Stimulated activated naive CD4-positive, alpha-beta T cell treated with Interleukin-2 at 50 U/mL for 16 hours (primary cell): ENCODE measurements at regions not wholly inside any gene's neighbourhood (a gene's known extent, or its start where the extent isn't known, plus 50 kb on each side); places are given as distances from the start of the nearest gene placed in this dataset.

Experiments used
- DNase-seq: peaks from one replicate; lab custom pipeline; 2025; lab: John Stamatoyannopoulos, UW

DNA sequence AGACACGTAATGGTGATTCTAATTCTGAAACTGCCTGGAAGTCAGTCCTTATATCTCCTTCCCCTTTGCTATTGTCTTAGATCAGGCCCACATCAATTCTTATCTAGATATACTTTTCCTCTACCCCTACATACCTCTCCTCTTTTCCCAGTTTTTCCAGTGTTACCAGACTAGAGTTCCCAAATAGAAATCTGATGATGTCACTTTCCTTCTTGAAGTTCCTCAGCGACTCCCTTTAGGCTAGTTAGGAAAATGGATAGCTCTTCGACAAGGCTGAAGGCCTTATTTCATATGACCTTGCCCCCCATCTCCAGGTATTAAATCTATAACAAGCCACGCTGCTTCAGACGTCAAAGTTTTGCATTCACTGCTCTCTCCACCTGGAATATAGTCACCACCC, 201.1 kb upstream of the ATP2B1 start:
- no peak for DNase-seq

DNA sequence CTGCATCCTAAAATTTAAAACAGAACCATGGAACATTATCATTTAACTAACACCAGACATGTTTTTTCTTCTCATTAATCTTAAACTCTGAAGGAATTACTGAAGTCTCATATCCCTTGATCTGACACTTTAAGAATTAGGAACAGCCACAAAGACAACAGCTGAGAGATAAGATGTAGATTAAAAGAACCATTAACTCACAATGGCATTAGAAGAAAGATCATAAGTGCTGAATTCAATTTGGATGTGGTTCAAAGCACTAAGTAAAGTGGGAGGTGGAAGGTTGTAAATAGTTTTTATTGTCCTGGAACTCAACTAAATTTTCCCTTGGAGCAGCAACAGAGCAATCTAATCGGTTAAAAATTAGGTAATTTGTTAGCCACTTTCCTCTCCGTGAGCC, 199.0 kb upstream of the ATP2B1 start:
- no peak for DNase-seq

DNA sequence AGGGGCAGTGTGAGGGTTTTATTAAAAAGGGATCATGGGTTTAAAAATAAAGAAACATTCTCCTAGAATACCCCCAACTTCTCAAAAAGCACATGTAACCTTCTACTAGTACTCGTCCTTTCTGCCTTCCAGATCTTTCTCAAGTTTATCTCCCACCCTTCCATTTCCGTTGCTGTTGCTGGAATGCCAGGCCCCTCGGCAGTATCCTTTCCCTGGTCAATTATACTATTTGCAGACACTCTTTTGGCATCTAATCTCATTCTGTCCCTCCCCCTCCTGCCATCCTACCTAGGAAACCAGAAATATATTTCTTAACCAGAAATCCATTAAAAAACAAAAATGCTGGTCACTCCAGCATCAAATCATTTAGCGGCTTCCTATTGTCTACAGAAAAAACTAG, 198.2 kb upstream of the ATP2B1 start:
- DNase-seq = no peak

DNA sequence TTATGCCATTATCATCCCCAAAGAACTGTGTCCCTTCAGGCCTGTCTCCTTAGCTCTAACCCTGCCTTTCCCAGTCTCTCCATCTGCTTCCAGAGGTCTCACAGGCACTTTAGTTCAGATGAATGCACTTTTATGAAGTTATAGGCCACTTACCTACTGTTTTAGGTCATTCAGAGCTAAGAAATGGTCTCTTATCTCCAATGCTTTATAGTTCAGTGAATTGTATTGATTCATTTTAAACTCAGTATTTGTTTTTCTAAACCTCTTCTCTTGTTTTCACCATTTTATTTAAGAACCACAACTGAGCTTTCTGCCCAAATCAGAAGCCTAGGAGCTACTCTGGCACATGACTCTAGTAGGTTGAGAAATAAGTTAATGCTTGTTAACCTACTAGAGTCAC, 197.5 kb upstream of the ATP2B1 start:
- DNase-seq = no peak

DNA sequence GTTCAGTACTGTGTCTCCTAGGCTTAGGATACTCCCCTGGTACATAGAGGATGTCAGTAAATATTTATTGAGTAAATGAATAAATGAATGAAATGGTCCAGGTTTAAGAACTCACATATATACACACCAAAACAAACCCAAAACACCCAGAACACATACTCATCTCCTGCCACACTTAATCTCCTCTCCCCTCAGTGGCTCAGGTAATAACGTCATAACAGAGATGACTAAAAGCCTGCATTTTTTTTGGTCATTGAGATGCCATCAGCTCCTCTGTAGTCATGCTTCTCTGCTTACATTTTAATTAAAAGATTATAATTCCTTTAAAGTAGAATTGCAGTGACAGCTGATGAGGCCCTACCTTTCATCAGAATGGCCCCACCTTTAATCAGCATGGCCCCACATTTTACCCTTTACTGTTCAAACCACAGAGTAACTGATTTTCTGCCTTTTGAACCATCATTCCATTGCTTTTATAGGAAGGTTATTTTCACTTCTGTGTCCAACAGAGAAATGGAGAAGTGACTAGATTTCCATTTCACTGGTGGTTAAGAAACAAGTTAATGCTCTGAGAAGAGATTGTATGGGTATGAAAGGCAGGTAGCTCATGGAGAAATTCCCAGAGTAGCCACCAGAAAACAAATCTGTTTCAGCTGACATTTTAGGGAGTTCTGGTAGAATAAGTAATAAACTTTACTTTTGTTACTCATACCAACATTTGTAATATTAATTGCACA, 193.4 kb upstream of the ATP2B1 start:
- no peak for DNase-seq

DNA sequence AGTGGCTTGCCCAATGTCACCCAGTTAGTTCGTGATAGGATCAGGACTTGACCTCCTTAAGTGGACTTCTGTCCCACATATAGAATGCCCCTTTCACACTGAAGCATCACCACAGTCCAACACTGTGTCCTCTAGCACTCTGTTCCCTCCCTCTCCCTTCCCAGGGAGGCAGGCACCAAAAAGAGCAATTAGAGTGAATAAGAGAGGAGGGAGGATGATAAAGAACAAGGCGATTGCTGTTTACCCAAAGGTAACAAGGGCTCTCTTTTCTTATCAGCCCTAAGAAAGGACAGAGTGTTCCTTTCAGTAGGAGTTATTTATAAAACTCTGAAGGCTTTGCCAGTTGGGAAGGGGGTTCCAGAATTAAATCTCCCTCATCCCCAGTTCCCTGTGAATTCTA, 192.7 kb upstream of the ATP2B1 start:
- DNase-seq = no peak

DNA sequence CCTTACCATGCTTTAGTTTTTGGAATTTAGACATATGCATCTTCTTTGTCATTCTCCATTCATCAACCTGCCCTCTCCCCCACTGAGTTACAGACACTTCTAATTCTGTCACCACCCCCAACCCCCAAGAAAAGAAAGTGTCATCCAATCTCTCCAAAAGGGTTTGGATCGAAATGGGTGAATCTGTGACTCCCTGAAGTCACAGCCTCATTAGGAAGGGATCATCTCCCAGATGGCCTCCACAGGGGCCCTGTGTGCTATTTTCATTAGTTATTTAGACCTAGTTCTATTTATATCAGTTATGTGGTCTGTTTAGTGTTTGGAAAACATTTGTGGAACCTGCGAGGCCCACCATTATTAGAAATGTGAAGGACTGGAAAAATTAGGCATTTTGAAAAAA, 191.0 kb upstream of the ATP2B1 start:
- no peak for DNase-seq

DNA sequence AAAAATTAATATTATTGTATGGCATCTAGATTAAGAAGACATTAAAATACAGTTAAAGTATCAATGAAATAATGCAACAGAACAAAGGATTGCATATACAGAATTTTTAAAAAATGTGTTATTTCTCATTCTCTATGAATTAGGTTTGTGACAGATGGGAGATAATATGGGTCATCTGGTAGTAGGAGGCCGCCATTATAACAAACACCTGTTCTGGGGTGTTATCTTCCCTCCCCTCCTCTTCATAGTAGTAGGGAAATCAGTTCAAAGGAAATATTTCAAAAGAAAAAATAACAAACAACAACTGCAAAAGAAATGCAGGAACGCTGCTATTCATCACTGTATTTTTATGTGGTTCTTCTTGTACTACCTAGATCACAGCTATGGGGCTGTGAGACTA, 187.0 kb upstream of the ATP2B1 start:
- DNase-seq = no peak

DNA sequence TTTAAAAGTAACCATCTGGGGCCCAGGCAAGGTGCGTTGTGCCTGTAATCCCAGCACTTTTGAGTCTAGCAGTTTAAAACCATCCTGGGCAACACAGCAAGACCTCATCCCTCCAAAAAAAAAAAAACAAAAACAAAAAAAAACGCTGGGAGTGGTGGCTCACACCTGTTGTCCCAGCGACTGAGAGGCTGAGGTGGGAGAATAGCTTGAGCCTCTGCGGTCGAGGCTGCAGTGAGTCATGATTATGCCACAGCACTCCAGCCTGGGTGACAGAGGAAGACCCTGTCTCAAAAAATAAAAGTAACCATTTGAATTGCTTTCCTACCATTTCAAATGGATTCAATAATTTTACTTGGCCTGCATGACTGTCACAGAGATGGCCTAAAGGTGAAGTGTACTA, 186.5 kb upstream of the ATP2B1 start:
- DNase-seq = no peak

DNA sequence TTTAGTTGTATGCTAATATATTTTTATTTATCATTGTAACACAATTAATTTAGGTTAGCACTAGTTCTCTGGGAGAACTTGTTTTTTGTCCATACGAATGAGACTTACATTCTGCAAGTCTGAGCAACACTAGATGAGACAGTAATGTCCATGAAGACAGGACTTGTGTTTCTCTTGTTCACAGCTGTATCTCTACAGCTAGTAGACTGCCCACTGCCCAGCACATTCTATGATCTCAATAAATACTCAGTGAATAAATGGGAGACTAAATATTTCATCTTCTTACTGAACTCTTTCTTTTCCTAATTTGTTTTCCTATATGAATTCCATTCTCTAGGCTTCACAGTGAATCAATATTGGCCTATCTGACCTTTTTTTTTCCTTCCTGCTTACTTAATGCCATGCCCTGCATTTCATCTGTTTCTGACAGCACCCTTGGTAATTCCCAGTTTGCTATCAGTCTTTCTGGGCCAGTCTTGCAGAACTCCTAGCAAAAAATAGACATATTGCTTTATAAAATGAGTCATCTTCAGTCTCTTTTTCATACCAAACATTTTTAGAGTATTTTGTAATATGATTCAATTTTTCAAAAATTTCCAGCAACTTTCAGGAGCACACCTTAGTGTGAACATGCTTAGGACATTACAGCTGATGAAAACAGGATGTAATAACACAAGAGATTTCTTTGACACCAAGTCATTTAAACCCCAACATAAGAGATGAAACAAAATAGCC, 185.5 kb upstream of the ATP2B1 start:
- no peak for DNase-seq

DNA sequence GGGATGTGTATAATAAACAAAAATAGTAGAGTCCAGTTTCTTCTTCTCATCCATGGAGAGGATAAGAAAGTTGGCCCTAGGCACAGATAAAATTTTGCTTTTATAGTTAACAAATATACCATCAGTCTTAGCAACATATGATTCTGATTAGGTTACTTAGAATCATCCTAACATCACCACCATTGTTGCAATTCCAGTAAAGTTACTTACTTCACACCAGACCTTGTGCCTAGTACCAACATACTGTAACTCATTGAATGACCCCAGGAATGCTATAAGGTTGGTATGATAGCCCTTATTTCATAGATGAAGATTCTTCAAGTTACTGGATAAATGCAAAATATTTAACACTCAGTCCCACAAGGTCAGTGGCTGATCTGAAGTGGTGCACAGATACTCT, 183.8 kb upstream of the ATP2B1 start:
- DNase-seq = no peak

DNA sequence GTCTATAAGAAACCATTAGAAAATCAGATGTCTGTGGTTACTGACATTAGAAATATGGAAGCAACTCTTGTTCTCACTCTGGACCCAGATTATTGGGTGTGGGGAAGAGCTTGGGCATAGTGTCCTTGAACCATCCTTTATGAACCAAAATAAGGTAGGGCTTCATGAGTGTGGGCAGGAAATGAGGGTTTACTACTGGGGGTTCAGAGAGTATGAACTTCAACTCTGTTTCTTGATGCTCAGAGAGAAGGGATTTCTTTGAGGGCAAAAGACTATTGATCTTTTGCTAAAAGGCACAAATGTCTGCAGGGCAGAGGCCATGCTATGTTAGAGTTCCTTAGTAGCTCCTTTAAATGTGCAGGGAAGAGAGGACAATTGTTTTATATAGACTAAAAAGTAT, 183.3 kb upstream of the ATP2B1 start:
- no peak for DNase-seq

DNA sequence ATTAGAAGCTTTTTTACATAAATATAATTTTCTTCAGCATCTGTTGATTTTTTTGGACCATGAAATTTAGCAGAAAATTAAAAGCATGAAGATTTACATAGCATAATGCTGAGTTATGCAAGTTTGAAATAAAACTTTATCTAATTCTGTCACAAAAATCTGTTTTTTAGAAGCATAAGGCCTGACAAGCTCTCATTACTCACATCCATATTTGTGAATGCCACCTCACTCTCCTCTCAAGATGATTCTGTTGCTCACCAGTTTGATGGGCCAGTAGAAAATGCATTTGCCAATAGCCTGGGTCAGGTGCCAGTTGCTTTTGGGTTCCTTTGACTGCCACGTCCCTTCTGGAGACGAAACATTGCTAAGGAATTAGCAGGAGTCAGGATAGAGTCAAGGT, 181.5 kb upstream of the ATP2B1 start:
- DNase-seq = no peak

DNA sequence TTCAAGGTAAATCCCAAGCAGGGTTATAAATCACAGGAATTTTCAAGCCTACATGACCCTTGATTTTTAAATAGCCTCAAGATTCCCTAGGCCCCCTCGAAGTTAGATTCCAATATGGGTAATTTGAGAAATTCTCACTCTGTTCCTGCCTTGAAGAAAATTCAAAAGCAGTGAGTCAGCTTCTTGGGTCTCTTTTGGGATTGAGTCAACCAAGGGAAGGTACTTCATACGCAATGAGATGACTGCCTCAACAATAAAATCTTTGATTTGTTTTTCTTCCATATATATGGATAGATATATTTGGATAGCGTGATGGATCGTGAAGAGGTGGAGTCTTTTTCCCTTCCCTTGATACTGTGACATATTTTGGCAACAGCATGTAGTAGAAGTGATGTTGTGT, 180.4 kb upstream of the ATP2B1 start:
- DNase-seq = no peak

DNA sequence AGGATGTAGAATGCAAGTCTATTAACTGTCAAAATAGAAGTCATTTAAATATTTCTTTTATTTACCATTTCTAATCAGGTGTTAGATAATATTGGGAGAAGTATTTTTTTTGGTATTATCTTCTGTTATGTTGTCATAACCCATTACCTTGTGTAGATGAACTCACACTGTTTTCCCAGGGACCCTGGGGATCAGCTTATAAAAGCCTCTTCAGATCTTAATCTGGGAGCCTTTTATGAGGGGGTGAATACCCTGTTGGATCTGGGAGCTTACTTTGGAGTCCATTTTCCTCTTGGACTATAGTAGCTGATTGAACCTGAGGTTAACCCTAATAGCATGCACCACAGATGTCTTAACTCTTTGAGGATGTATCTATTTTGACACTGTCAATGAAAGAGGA, 176.3 kb upstream of the ATP2B1 start:
- no peak for DNase-seq

DNA sequence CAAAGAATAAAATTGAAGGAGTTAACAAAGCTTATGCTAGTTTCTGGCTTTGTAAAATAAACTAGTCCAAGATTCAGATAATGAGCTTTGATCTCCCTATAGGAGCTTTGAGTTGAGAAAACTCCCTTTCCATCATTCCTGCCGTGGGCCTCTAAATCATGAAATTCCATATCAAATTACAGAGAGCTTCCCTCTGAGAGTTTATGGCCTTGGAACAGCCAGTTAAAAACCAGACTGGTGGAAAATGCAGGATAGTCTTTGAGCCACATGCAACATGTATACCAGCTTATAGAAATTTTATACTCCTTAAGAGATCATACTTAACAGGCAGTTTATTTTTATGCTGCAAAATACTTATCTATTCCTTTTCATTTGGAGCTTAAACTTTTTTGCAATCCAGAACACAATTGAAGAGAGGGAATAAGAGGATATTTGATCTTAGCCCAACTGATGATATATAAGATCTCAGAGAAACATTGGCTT, 175.8 kb upstream of the ATP2B1 start:
- no peak for DNase-seq

DNA sequence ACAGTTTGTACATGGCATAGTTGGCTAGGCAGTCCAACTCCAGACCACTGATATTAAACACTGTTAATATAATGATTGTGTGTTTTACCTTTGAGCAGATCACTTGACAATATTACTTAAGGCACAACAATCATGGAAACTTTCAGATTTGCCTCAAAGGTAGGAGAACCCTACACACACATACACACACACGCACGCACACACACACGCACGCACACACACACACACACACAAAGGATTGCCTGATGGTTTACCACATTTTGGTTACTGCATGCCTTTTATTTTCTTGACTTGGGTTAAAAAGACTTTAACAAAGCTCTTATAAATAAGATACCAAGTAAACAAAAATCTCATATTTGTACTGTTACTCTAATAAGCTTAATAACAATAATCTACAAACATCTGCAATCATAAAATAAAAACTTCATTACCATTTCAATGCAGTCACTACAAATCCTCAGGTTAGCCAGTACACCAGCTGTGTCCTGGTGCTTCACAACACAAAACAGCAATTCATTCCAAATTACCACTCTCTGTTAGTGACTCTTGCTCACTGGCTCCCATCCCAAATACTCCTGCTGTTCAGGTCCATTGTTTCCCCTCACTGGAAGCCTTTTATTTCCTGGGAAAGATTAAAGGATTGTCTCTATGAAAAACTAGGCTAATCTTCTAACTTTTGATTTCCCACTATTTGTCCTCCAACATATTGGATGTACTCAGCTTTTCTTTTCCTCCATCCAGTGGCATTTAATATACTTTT, 175.2 kb upstream of the ATP2B1 start:
- DNase-seq = no peak

DNA sequence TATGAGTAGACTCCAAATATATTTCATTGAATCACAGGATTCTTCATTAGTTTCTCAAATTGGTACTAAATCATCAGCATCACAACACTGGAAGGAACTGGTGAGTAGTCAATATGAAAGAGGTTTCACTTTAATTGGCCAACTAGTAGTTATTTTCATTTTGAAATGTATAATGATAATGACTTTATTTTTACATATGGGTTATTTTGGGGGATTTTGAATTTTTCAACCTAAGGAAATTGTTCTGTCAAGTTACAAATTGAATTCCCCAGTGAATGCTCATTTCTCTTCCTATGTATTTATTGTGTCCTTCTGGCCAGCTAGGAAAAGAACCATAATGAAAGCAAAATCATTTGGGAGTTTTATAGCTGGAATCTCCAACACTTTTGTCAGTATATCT, 174.2 kb upstream of the ATP2B1 start:
- no peak for DNase-seq

DNA sequence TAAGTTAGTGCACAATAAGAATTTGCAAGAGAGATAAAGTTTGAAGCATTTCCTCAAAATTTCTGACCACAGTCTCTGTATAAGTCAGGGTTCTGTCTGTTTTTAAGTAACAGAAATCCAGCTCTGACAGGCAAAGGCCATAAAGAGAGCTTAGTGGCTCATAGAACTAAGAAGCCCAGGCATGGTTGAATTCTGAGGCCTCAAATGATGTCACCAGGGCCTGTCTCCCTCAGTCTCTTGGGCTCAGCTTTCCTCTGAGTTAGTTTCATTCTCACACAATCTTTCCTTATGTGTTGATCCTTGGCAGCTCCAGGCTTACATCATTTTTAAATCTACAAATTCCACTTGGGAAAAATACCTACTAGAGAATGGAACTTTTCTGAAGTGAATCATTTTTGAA, 173.4 kb upstream of the ATP2B1 start:
- no peak for DNase-seq

DNA sequence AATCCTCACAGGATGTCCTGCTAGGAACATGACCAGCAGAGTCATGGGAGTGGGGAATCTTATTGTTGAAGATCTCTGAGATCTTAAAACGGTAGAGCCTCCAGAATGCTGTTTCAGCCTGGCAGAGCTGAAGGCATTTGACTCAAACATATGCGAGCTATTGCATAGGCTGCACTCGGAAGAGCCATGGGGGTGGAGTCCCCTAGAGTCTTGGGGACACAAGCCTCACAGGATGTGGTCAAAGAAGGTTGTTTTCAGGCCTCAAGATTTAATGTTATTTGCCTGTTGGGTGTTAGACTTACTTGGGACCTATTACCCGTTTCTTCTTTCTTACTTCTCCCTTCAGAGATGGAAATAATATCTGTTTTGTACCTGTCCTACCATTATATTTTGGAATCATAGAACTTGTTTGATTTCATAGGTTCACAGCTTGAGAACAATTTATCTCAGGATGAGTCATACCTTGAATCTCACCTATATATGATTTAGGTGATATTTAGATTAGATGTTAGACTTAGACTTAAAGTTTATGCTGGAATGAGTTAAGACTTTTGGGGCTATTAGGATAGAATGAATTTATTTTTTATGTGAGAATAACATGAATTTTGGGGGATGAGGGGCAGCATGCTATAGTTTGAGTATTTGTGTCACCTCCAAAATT, 172.2 kb upstream of the ATP2B1 start:
- peak; percentile 11 for DNase-seq

DNA sequence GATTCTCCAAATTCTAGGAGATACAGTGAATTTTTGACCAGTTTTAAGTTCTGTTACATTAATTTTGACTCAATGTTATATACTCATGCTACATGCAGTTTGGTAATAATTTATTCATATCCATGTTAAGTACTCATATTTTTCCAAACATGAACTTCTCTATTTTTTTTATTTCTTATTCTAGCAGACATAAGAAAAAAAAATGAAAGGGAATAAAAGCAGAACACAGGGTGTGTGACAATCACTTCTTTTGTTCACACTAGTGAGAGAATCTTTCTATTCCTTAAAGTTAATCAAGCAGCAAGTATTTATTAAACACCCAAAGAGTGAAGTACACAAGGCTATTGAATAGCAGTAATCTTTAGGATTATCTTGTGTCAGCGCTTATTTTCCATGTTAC, 171.1 kb upstream of the ATP2B1 start:
- no peak for DNase-seq

DNA sequence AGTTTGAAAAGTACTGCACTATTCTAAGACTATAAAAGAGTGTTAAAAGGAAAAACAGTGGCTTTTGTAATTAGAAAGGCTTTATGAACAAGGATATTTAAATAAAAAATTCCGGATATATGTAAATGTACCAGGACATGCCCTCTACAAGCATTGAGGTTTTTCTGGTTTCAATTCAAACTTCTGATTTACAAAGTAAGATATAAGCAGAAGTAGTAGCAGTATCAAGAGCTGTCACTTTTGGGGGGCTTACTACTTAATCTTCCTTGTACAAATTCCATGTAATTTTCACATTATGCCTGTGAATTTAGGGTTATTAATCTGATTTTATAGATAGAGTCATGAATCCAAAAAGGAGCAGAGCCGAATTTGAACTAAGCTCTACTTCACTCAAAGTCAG, 170.3 kb upstream of the ATP2B1 start:
- no peak for DNase-seq

DNA sequence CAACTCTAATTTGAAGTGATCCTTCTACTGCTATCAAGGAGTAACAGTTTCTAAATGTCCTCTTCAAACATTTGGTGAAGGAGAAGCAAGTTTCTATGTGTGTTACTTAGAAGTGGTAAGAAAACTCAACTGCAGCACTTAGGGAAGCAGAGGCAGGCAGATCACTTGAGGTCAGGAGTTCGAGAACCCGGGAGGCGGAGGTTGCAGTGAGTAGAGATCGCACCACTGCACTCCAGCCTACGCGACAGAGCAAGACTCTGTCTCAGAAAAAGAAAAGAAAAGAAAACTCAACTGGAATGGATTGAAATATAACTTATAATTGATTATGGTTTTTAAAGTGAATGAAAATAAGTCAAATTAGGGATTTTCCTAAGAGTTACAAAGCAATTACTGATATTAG, 169.7 kb upstream of the ATP2B1 start:
- no peak for DNase-seq
